IMR-90 (cell line): ENCODE measurements at regions not wholly inside any gene's neighbourhood (a gene's known extent, or its start where the extent isn't known, plus 50 kb on each side); places are given as distances from the start of the nearest gene placed in this dataset.

ENCODE experiments used
- ATAC-seq: fragments of 200-7000 bp; cut with Tn5 transposase; 2 replicates; pipeline ENCODE4 v1.9.1; 2020; ENCODE audit warnings: low read depth, mild to moderate bottlenecking, moderate library complexity
- BruUV-seq: library from RNA; stranded (reverse); fragments of 400-500 nt; replicated peaks from 2 replicates; lab custom pipeline; 2021; lab: Mats Ljungman, UMichigan
- CTCF ChIA-PET: fragments of 300-600 bp; formaldehyde crosslinking; extraction: SDS; loops from one replicate; lab custom pipeline; 2021; ENCODE audit warnings: antibody characterized with exemption; lab: Yijun Ruan, JAX
- POLR2A ChIA-PET: fragments of 300-600 bp; sonication (Branson Sonifier 250); formaldehyde crosslinking; loops from one replicate; lab custom pipeline; 2022; ENCODE audit warnings: antibody characterized with exemption; ENCODE audit not compliant: unreplicated experiment; lab: Charles Lee
- DNase-seq: peaks from one replicate; pipeline ENCODE4 v3.0.0; 2013
- H2AFZ ChIP-seq: replicated peaks from 2 replicates; pipeline ENCODE3; 2013; ENCODE audit warnings: low read length, mild to moderate bottlenecking; ENCODE audit not compliant: poor library complexity
- H2AK5ac ChIP-seq: 2 replicates; pipeline ENCODE4 v1.6.1; 2013; ENCODE audit warnings: low read depth, low read length, inconsistent platforms
- H2AK9ac ChIP-seq: replicated peaks from 2 replicates; pipeline ENCODE3; 2013; ENCODE audit warnings: mild to moderate bottlenecking, low read depth, low read length, moderate library complexity; ENCODE audit not compliant: poor library complexity
- H2BK120ac ChIP-seq: 2 replicates; pipeline ENCODE4 v1.6.1; 2013; ENCODE audit warnings: low read depth, low read length, inconsistent platforms
- H2BK15ac ChIP-seq: 3 replicates; pipeline ENCODE4 v1.6.1; 2013; ENCODE audit warnings: low read depth, low read length, inconsistent platforms
- H2BK20ac ChIP-seq: 2 replicates; pipeline ENCODE4 v1.6.1; 2013; ENCODE audit warnings: low read depth, mild to moderate bottlenecking, inconsistent platforms, low read length, moderate library complexity
- H2BK5ac ChIP-seq: 2 replicates; pipeline ENCODE4 v1.6.1; 2013; ENCODE audit warnings: mild to moderate bottlenecking, low read depth, low read length, inconsistent platforms; ENCODE audit not compliant: poor library complexity, severe bottlenecking
- H3K14ac ChIP-seq: replicated peaks from 2 replicates; pipeline ENCODE4 v1.6.1; 2013; ENCODE audit warnings: low read depth, low read length, inconsistent platforms
- H3K18ac ChIP-seq: 2 replicates; pipeline ENCODE4 v1.6.1; 2013; ENCODE audit warnings: low read depth, low read length, control low read depth
- H3K23ac ChIP-seq: 2 replicates; pipeline ENCODE4 v1.6.1; 2013; ENCODE audit warnings: low read depth, low read length, inconsistent platforms
- H3K27ac ChIP-seq: 2 replicates; pipeline ENCODE4 v1.5.1; 2013; ENCODE audit warnings: mild to moderate bottlenecking, control low read depth, low read length; ENCODE audit not compliant: insufficient read depth
- H3K27me3 ChIP-seq: 2 replicates; pipeline ENCODE4 v1.6.1; 2013; ENCODE audit warnings: low read length; ENCODE audit not compliant: control insufficient read depth, insufficient read depth
- H3K36me3 ChIP-seq: 2 replicates; pipeline ENCODE4 v1.6.1; 2013; ENCODE audit warnings: low read length, mixed read lengths; ENCODE audit not compliant: control insufficient read depth, insufficient read depth
- H3K4ac ChIP-seq: 2 replicates; pipeline ENCODE4 v1.6.1; 2013; ENCODE audit warnings: low read depth, low read length, inconsistent platforms
- H3K4me1 ChIP-seq: 2 replicates; pipeline ENCODE4 v1.6.1; 2013; ENCODE audit warnings: low read length, mixed read lengths; ENCODE audit not compliant: control insufficient read depth, insufficient read depth
- H3K4me2 ChIP-seq: 2 replicates; pipeline ENCODE4 v1.6.1; 2013; ENCODE audit warnings: low read depth, mild to moderate bottlenecking, control low read depth, low read length, moderate library complexity
- H3K4me3 ChIP-seq: 2 replicates; pipeline ENCODE4 v1.5.1; 2013; ENCODE audit warnings: low read depth, mild to moderate bottlenecking, control low read depth, low read length, moderate library complexity; ENCODE audit not compliant: insufficient read depth
- H3K56ac ChIP-seq: 2 replicates; pipeline ENCODE4 v1.6.1; 2013; ENCODE audit warnings: low read length, inconsistent platforms; ENCODE audit not compliant: insufficient read depth; ENCODE audit errors: extremely low read depth
- H3K79me1 ChIP-seq, 2 experiments: 2 replicates each; pipeline ENCODE4 v1.6.1; 2013; ENCODE audit warnings: low read length in 2 of 2, inconsistent platforms in 1 of 2, low read depth in 1 of 2
- H3K9ac ChIP-seq: 2 replicates; pipeline ENCODE4 v1.6.1; 2013; ENCODE audit warnings: low read depth, low read length, control low read depth
- H3K9me1 ChIP-seq: 2 replicates; pipeline ENCODE4 v1.6.1; 2013; ENCODE audit warnings: low read length, inconsistent platforms; ENCODE audit not compliant: insufficient read depth
- H3K9me3 ChIP-seq: 2 replicates; pipeline ENCODE4 v1.6.1; 2013; ENCODE audit warnings: low read length; ENCODE audit not compliant: control insufficient read depth, insufficient read depth
- H4K20me1 ChIP-seq: 2 replicates; pipeline ENCODE4 v1.6.1; 2013; ENCODE audit warnings: low read length, inconsistent platforms; ENCODE audit not compliant: insufficient read depth
- H4K5ac ChIP-seq: 2 replicates; pipeline ENCODE4 v1.6.1; 2013; ENCODE audit warnings: mild to moderate bottlenecking, low read depth, low read length, control low read depth
- H4K8ac ChIP-seq, 2 experiments: 2 replicates each; pipeline ENCODE4 v1.6.1; 2013; ENCODE audit warnings: low read depth in 2 of 2, low read length in 2 of 2, control low read depth in 1 of 2, inconsistent platforms in 1 of 2
- H4K91ac ChIP-seq: 2 replicates; pipeline ENCODE4 v1.6.1; 2013; ENCODE audit warnings: low read depth, low read length, inconsistent platforms; ENCODE audit not compliant: insufficient read depth
- CEBPB ChIP-seq: IDR thresholded peaks from 2 replicates; pipeline ENCODE4 v1.6.1; 2012; ENCODE audit warnings: low read depth, low read length, improper control_type of control experiment
- ELK1 ChIP-seq: fragments of 150-350 bp; IDR thresholded peaks from 2 replicates; pipeline ENCODE4 v1.6.1; 2016; ENCODE audit warnings: low read depth, mild to moderate bottlenecking, low read length, moderate library complexity, borderline replicate concordance
- MAZ ChIP-seq: IDR thresholded peaks from 2 replicates; pipeline ENCODE4 v1.6.1; 2012; ENCODE audit warnings: low read depth, mild to moderate bottlenecking, low read length, improper control_type of control experiment, moderate library complexity, borderline replicate concordance
- RCOR1 ChIP-seq: IDR thresholded peaks from 2 replicates; pipeline ENCODE4 v1.6.1; 2012; ENCODE audit warnings: mild to moderate bottlenecking, low read length, improper control_type of control experiment; ENCODE audit not compliant: insufficient replicate concordance
- WGBS, 2 experiments: methylation state at CpG; one replicate each; pipeline versions ENCODE4 v1.1.5 to v1.1.7; 2013; ENCODE audit warnings: missing lambda C conversion rate in 2 of 2; ENCODE audit not compliant: insufficient read length in 1 of 2; ENCODE audit errors: extremely low coverage in 2 of 2; 5-methylcytosine and 5-hydroxymethylcytosine counted together
- dilution Hi-C: fragments of 300-500 bp; cut with HindIII; formaldehyde crosslinking; loops from one replicate; pipeline ENCODE4 v1.14.3; 2018; ENCODE audit warnings: low sequenced_read_pairs; ENCODE audit not compliant: unreplicated experiment
- in situ Hi-C: fragments of 300-500 bp; cut with MboI; formaldehyde crosslinking; loops from 3 replicates; pipeline ENCODE4 v1.14.3; 2019; ENCODE audit warnings: low sequenced_read_pairs, inconsistent platforms, mixed read lengths
- intact Hi-C: fragments of 100-400 bp; cut with micrococcal nuclease; formaldehyde crosslinking; loops from 2 replicates; pipeline ENCODE4 v1.10.0; 2022
- TF ChIP-seq, protein P1 (sequence below): conservative IDR thresholded peaks from 2 replicates; pipeline ENCODE4 v1.5.1; 2012; ENCODE audit warnings: mild to moderate bottlenecking, low read depth, low read length, improper control_type of control experiment

GRCh38 chr18:70671889-70672565, 383.2 kb downstream of the SOCS6 start:
- Histone ChIP-seq H2AFZ (no peak overlapping the region), H2BK15ac (no peak overlapping the region), H3K27me3 (no peaks in the 10 kb centered on the region), H3K9ac (no peak overlapping the region), H3K4ac (no peak overlapping the region), H3K14ac (no peak overlapping the region), H3K9me3 (peaks cover 14% of the 10 kb centered on the region), H3K23ac (no peak overlapping the region), H2BK20ac (no peak overlapping the region), H2BK120ac (no peak overlapping the region), H4K20me1 (no peaks in the 10 kb centered on the region), H3K27ac (no peak overlapping the region), H3K36me3 (no peaks in the 10 kb centered on the region), H3K4me3 (no peak overlapping the region), H4K8ac (no peak overlapping the region), H3K79me1 (no peaks in the 10 kb centered on the region), H2BK5ac (no peak overlapping the region), H3K4me1 (no peaks in the 10 kb centered on the region), H3K4me2 (no peak overlapping the region), H3K9me1 (no peaks in the 10 kb centered on the region), H3K56ac (no peak overlapping the region), H4K91ac (no peak overlapping the region), H2AK9ac (no peak overlapping the region), H3K18ac (no peak overlapping the region), H4K5ac (no peak overlapping the region), H2AK5ac (no peak overlapping the region)
- ATAC-seq = no peak
- DNase-seq = no peak
- TF ChIP-seq CEBPB = no peak
- no peak for TF ChIP-seq RCOR1
- TF ChIP-seq, protein P1, sequence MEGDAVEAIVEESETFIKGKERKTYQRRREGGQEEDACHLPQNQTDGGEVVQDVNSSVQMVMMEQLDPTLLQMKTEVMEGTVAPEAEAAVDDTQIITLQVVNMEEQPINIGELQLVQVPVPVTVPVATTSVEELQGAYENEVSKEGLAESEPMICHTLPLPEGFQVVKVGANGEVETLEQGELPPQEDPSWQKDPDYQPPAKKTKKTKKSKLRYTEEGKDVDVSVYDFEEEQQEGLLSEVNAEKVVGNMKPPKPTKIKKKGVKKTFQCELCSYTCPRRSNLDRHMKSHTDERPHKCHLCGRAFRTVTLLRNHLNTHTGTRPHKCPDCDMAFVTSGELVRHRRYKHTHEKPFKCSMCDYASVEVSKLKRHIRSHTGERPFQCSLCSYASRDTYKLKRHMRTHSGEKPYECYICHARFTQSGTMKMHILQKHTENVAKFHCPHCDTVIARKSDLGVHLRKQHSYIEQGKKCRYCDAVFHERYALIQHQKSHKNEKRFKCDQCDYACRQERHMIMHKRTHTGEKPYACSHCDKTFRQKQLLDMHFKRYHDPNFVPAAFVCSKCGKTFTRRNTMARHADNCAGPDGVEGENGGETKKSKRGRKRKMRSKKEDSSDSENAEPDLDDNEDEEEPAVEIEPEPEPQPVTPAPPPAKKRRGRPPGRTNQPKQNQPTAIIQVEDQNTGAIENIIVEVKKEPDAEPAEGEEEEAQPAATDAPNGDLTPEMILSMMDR = no peak
- TF ChIP-seq ELK1 = no peak
- no peak for TF ChIP-seq MAZ
- ChIA-PET POLR2A (no interaction called here), CTCF (no interaction called here)
- intact Hi-C loops = no loop called here
- 70% methylated on average over 2 of the region's 9 CpGs; no CpG with 5 or more reads in 1 of the 2 experiments for WGBS, 2 experiments
- dilution Hi-C loops = no loop called here
- BruUV-seq = no TSS peak
- in situ Hi-C loops = no loop called here
